ENCODE measurements at regions not wholly inside any gene's neighbourhood (a gene's known extent, or its start where the extent isn't known, plus 50 kb on each side); places are given as distances from the start of the nearest gene placed in this dataset.

DNA sequence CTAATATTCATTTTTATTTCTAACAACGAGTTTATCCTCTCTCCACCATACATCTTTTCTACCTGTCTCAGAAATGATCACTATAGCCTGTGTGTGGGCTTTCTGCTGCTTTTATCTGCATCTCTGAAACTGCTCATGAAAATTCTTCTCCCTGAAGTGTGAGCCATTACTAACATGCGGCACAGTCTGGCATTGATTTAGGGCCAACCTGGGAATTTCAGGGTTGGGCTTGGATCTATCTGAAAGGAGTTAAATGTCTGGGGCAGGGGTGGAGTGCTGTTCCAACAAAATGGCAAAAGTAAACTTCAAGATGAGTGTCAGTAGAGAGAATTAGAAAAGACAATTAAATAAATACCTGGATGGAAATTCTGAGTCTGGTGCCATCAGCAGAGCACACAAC lies 198.2 kb upstream of the OSR1 start:
- 62 to 80% methylated on average over 2 of the region's 2 CpGs for WGBS, 2 donors
- Histone ChIP-seq H3K9me3 (no peaks in the 10 kb centered on the region), H3K27me3 (no peaks in the 10 kb centered on the region), H3K4me1 (no peaks in the 10 kb centered on the region), H3K4me3 (no peak overlapping the region), H3K27ac (no peak overlapping the region), H3K36me3 (no peaks in the 10 kb centered on the region)
- intact Hi-C loops (cut with DNase I), result no loop called here
- no peak for TF ChIP-seq POLR2A (IDR thresholded peaks at IDR 0.05)
- TF ChIP-seq, protein P1, sequence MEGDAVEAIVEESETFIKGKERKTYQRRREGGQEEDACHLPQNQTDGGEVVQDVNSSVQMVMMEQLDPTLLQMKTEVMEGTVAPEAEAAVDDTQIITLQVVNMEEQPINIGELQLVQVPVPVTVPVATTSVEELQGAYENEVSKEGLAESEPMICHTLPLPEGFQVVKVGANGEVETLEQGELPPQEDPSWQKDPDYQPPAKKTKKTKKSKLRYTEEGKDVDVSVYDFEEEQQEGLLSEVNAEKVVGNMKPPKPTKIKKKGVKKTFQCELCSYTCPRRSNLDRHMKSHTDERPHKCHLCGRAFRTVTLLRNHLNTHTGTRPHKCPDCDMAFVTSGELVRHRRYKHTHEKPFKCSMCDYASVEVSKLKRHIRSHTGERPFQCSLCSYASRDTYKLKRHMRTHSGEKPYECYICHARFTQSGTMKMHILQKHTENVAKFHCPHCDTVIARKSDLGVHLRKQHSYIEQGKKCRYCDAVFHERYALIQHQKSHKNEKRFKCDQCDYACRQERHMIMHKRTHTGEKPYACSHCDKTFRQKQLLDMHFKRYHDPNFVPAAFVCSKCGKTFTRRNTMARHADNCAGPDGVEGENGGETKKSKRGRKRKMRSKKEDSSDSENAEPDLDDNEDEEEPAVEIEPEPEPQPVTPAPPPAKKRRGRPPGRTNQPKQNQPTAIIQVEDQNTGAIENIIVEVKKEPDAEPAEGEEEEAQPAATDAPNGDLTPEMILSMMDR (IDR thresholded peaks at IDR 0.05), result no peak
- no peak for DNase-seq

GRCh38 chr2:19554520-19554919 lies 196.1 kb upstream of the OSR1 start:
- Histone ChIP-seq H3K4me3 (no peak overlapping the region), H3K27me3 (no peaks in the 10 kb centered on the region), H3K9me3 (no peaks in the 10 kb centered on the region), H3K36me3 (no peaks in the 10 kb centered on the region), H3K27ac (no peak overlapping the region), H3K4me1 (no peaks in the 10 kb centered on the region)
- 70 to 79% methylated on average over 1 of the region's 1 CpG for WGBS, 2 donors
- TF ChIP-seq, protein P1 (IDR thresholded peaks at IDR 0.05), result no peak
- no peak for TF ChIP-seq POLR2A (IDR thresholded peaks at IDR 0.05)
- intact Hi-C loops (cut with DNase I), result no loop called here
- no peak for DNase-seq

DNA sequence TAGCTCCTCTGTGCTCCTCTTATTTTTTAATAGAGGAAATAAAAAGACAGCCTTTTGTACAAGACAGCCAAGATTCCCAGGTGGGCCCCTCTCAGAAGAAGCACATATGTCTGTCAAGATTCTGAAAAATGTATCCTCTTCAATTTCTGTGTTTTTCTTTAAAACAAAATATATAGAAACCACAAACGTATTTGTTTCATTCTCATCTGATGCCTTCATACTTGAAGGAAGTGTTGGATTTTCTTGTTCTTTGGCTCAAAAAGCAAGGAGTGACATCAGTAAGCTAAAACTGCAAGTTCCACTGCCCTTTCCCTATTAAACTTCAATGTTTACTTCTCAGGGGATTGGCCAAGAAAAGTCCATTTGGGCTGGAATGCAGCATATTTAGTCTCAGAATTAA lies 193.8 kb upstream of the OSR1 start:
- Histone ChIP-seq H3K9me3 (no peaks in the 10 kb centered on the region), H3K4me3 (no peak overlapping the region), H3K27me3 (no peaks in the 10 kb centered on the region), H3K4me1 (no peaks in the 10 kb centered on the region), H3K36me3 (no peaks in the 10 kb centered on the region), H3K27ac (no peak overlapping the region)
- DNase-seq, result no peak
- WGBS, 2 donors, result 74 to 75% methylated on average over 1 of the region's 1 CpG
- intact Hi-C loops (cut with DNase I), result no loop called here
- no peak for TF ChIP-seq POLR2A (IDR thresholded peaks at IDR 0.05)
- TF ChIP-seq, protein P1 (IDR thresholded peaks at IDR 0.05), result no peak

GRCh38 chr2:19550750-19551149 lies 192.3 kb upstream of the OSR1 start:
- Histone ChIP-seq H3K4me1 (no peaks in the 10 kb centered on the region), H3K27me3 (no peaks in the 10 kb centered on the region), H3K36me3 (no peaks in the 10 kb centered on the region), H3K9me3 (no peaks in the 10 kb centered on the region), H3K27ac (no peak overlapping the region), H3K4me3 (no peak overlapping the region)
- intact Hi-C loops (cut with DNase I), result no loop called here
- DNase-seq, result no peak
- 71 to 74% methylated on average over 9 of the region's 9 CpGs for WGBS, 2 donors
- TF ChIP-seq POLR2A (IDR thresholded peaks at IDR 0.05), result no peak
- TF ChIP-seq, protein P1 (IDR thresholded peaks at IDR 0.05), result no peak

DNA sequence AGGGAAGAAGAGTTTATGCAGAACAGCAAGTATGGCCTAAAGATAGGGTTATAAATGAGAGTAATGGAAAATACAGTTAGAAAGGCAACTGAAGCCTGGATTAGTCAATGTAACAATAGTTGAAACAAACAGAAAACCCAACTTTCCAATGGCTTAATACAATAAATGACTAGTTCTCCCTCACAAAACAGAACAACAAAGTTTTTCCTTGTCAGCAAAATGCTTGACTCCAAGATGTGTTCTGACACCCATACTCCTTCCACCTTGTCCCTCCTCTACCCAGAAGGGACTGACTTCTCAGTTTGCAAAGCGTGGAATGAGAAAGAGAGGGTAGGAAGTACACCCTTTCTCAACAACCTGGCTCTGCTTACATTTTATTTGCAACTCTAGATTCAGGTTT lies 191.4 kb upstream of the OSR1 start:
- Histone ChIP-seq H3K9me3 (no peaks in the 10 kb centered on the region), H3K4me1 (no peaks in the 10 kb centered on the region), H3K27ac (no peak overlapping the region), H3K27me3 (no peaks in the 10 kb centered on the region), H3K4me3 (no peak overlapping the region), H3K36me3 (no peaks in the 10 kb centered on the region)
- WGBS, 2 donors, result 83 to 100% methylated on average over 1 of the region's 1 CpG
- TF ChIP-seq, protein P1 (IDR thresholded peaks at IDR 0.05), result no peak
- TF ChIP-seq POLR2A (IDR thresholded peaks at IDR 0.05), result no peak
- DNase-seq, result no peak
- intact Hi-C loops (cut with DNase I), result no loop called here

All from esophagus squamous epithelium (tissue), 5 donors.